Vagina (tissue), 2 donors: ENCODE measurements at regions not wholly inside any gene's neighbourhood (a gene's known extent, or its start where the extent isn't known, plus 50 kb on each side); places are given as distances from the start of the nearest gene placed in this dataset.

ENCODE experiments used
- DNase-seq, 2 donors: peaks; one replicate each; pipeline ENCODE4 v3.0.0-alpha.2; 2017; ENCODE audit errors: extremely low spot score in 2 of 2
- H3K27ac ChIP-seq: fragments of 200-600 bp; sonication (generic); one replicate; pipeline ENCODE4 v1.5.1; 2019
- H3K27me3 ChIP-seq: fragments of 200-600 bp; sonication (generic); one replicate; pipeline ENCODE4 v1.5.1; 2019
- H3K36me3 ChIP-seq, 2 donors: fragments of 200-600 bp; sonication (generic); one replicate each; pipeline ENCODE4 v1.5.1; 2017 to 2019
- H3K4me1 ChIP-seq: fragments of 200-600 bp; sonication (generic); one replicate; pipeline ENCODE4 v1.5.1; 2019
- H3K4me3 ChIP-seq, 2 donors: fragments of 200-600 bp; sonication (generic); 1 replicate in 1 of 2; 2 replicates in 1 of 2; pipeline ENCODE4 v1.5.1; 2016 to 2019
- H3K9me3 ChIP-seq: fragments of 200-600 bp; sonication (generic); one replicate; pipeline ENCODE4 v1.5.1; 2019
- CTCF ChIP-seq, 3 experiments: fragments of 450-650 bp in 2 of 3; fragments of 200-600 bp in 1 of 3; sonication (generic) in 1 of 3; IDR thresholded peaks; one replicate each; pipeline ENCODE4 v1.5.1; 2017 to 2019; ENCODE audit warnings: antibody characterized with exemption in 3 of 3, mild to moderate bottlenecking in 2 of 3, moderate library complexity in 2 of 3
- POLR2A ChIP-seq, 2 donors: fragments of 450-650 bp; IDR thresholded peaks; one replicate each; pipeline ENCODE4 v1.6.1; 2017; ENCODE audit warnings: antibody characterized with exemption in 2 of 2, mild to moderate bottlenecking in 2 of 2, moderate library complexity in 2 of 2
- POLR2AphosphoS5 ChIP-seq, 2 donors: sonication (generic); formaldehyde crosslinking; IDR thresholded peaks; one replicate each; pipeline ENCODE4 v1.9.0; 2017; ENCODE audit warnings: antibody characterized with exemption in 2 of 2, mild to moderate bottlenecking in 2 of 2, low read depth in 1 of 2; ENCODE audit not compliant: insufficient read depth in 1 of 2
- intact Hi-C: fragments of 100-400 bp; cut with DNase I; formaldehyde crosslinking; loops from one replicate; pipeline ENCODE4 v1.15.1; 2023

GRCh38 chr2:105592288-105592687, 152.4 kb upstream of the NCK2 start:
- intact Hi-C loops, result no loop called here
- no peaks in the 10 kb centered on the region for H3K36me3 ChIP-seq
- TF ChIP-seq POLR2A (IDR thresholded peaks at IDR 0.05) (no peak), POLR2AphosphoS5 (IDR thresholded peaks at IDR 0.05; ENCODE audit: insufficient read depth in 1 of 2, low read depth in 1 of 2) (no peak)
- H3K4me1 ChIP-seq, result no peaks in the 10 kb centered on the region
- H3K9me3 ChIP-seq, result no peaks in the 10 kb centered on the region
- H3K27ac ChIP-seq, result no peak overlapping the region
- H3K27me3 ChIP-seq, result no peaks in the 10 kb centered on the region
- DNase-seq, result no peak
- H3K4me3 ChIP-seq, result no peak overlapping the region

DNA sequence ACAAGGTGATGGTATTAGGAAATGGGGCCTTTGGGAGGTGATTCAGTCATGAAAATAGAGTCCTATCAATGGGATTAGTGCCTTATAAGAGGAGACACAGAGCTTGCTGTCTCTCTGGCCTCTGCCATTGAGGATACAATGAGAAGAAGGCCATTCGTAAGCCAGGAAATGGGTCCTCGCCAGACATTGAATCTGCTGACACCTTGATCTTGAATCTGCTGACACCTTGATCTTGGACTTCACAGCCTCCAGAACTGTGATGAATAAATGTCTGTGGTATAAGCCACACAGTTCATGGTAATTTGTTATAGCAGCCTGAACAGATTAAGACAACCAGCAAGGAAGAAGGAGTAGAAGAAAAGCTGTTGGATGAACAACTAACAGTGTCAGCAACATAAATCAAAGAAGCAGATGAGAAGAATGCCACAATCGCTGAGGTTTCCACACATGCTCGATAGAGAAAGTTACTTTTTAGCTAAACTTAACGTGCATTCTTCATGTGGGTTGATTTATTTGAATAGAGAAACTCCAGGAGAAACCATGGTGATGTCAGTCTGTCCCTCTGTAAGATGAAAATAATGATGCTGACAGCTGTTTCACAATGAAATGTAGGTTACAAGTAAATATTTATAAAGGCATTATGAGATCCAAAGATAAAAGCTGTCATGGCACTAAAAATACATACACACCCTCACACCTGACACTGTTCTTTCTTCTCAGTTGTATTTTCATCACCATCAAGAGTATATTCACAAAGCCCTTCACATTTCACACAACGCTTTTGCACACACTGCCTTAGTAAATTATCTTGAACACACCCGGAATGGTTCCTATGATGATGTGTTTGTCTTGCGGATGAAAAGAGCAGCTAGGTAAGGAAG, 153.7 kb upstream of the NCK2 start:
- Histone ChIP-seq H3K36me3 (no peaks in the 10 kb centered on the region), H3K9me3 (no peaks in the 10 kb centered on the region), H3K4me1 (no peaks in the 10 kb centered on the region), H3K4me3 (no peak overlapping the region), H3K27me3 (no peaks in the 10 kb centered on the region), H3K27ac (no peak overlapping the region)
- intact Hi-C loops, result no loop called here
- no peak for DNase-seq
- TF ChIP-seq POLR2A (IDR thresholded peaks at IDR 0.05) (no peak), POLR2AphosphoS5 (IDR thresholded peaks at IDR 0.05; ENCODE audit: insufficient read depth in 1 of 2, low read depth in 1 of 2) (no peak), CTCF (IDR thresholded peaks at IDR 0.05) (no peak)

GRCh38 chr2:105588581-105588980, 156.1 kb upstream of the NCK2 start:
- Histone ChIP-seq H3K9me3 (no peaks in the 10 kb centered on the region), H3K27ac (no peak overlapping the region), H3K27me3 (no peaks in the 10 kb centered on the region), H3K4me1 (no peaks in the 10 kb centered on the region), H3K4me3 (no peak overlapping the region), H3K36me3 (no peaks in the 10 kb centered on the region)
- intact Hi-C loops, result no loop called here
- no peak for TF ChIP-seq POLR2A (IDR thresholded peaks at IDR 0.05)
- no peak for TF ChIP-seq POLR2AphosphoS5 (IDR thresholded peaks at IDR 0.05; ENCODE audit: insufficient read depth in 1 of 2, low read depth in 1 of 2)
- no peak for TF ChIP-seq CTCF (IDR thresholded peaks at IDR 0.05)
- DNase-seq, result no peak

DNA sequence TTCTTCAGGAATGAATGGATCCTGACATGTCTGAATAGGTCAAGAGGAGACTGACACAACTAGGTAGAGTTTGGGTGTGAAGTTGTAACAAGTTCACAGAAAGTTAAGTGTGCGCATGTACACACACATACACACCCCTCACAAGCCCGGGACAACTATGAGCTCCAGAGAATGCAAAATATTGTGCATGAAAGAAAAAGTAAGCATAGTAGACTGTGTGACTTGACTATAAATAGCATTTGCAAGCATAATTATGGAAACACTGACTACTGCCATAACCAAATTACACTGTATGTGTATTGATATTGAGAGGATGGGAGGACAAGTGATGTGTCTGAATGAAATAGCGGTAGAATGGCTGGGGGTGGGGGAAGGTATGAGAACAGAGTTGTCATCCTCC, 157.1 kb upstream of the NCK2 start:
- H3K27ac ChIP-seq, result no peak overlapping the region
- no peaks in the 10 kb centered on the region for H3K4me1 ChIP-seq
- H3K9me3 ChIP-seq, result no peaks in the 10 kb centered on the region
- no peaks in the 10 kb centered on the region for H3K27me3 ChIP-seq
- intact Hi-C loops, result no loop called here
- no peaks in the 10 kb centered on the region for H3K36me3 ChIP-seq
- DNase-seq, result no peak
- TF ChIP-seq CTCF (IDR thresholded peaks at IDR 0.05) (no peak), POLR2AphosphoS5 (IDR thresholded peaks at IDR 0.05; ENCODE audit: insufficient read depth in 1 of 2, low read depth in 1 of 2) (no peak), POLR2A (IDR thresholded peaks at IDR 0.05) (no peak)
- no peak overlapping the region for H3K4me3 ChIP-seq

- H3K27me3 ChIP-seq, result no peaks in the 10 kb centered on the region
- no peaks in the 10 kb centered on the region for H3K36me3 ChIP-seq
- no peaks in the 10 kb centered on the region for H3K9me3 ChIP-seq
- intact Hi-C loops, result no loop called here
- no peak for DNase-seq
- no peak for TF ChIP-seq POLR2A (IDR thresholded peaks at IDR 0.05)
- no peak for TF ChIP-seq POLR2AphosphoS5 (IDR thresholded peaks at IDR 0.05; ENCODE audit: insufficient read depth in 1 of 2, low read depth in 1 of 2)
- TF ChIP-seq CTCF (IDR thresholded peaks at IDR 0.05), result no peak
- H3K27ac ChIP-seq, result no peak overlapping the region
- H3K4me3 ChIP-seq, result no peak overlapping the region
- no peaks in the 10 kb centered on the region for H3K4me1 ChIP-seq
Measured at GRCh38 chr2:105584435-105585010, 160.2 kb upstream of the NCK2 start.
